ENCODE measurements at regions not wholly inside any gene's neighbourhood (a gene's known extent, or its start where the extent isn't known, plus 50 kb on each side); places are given as distances from the start of the nearest gene placed in this dataset.

GRCh38 chr6:122286512-122286911 lies 112.9 kb upstream of the HSF2 start:
- TF ChIP-seq CTCF (IDR thresholded peaks at IDR 0.05) (no peak), POLR2A (IDR thresholded peaks at IDR 0.05) (no peak)

Data from thyroid gland (tissue), 4 donors.